ENCODE measurements at regions not wholly inside any gene's neighbourhood (a gene's known extent, or its start where the extent isn't known, plus 50 kb on each side); places are given as distances from the start of the nearest gene placed in this dataset.

- no peaks in the 10 kb centered on the region for H3F3A ChIP-seq (ENCODE audit: insufficient read depth, low read length, poor library complexity, severe bottlenecking)
- H3K4me2 ChIP-seq (ENCODE audit: low read length): no peak overlapping the region
- no peak overlapping the region for H2AFZ ChIP-seq (ENCODE audit: low read depth, low read length)
- TF ChIP-seq CTCF (IDR thresholded peaks at IDR 0.05; ENCODE audit: poor library complexity, severe bottlenecking) (no peak), POLR2AphosphoS5 (IDR thresholded peaks at IDR 0.05) (no peak), MXI1 (conservative IDR thresholded peaks at IDR 0.05; ENCODE audit: poor library complexity, severe bottlenecking) (no peak), TAF1 (IDR thresholded peaks at IDR 0.05; ENCODE audit: low read depth) (no peak), RAD21 (conservative IDR thresholded peaks at IDR 0.05) (no peak)
- H3K36me3 ChIP-seq (ENCODE audit: insufficient read depth, low read length): no peaks in the 10 kb centered on the region
- H3K4me3 ChIP-seq (ENCODE audit: low read length): no peak overlapping the region
- H4K20me1 ChIP-seq (ENCODE audit: insufficient read depth): no peaks in the 10 kb centered on the region
- H3K9me3 ChIP-seq (ENCODE audit: low read length): no peaks in the 10 kb centered on the region
- no peaks in the 10 kb centered on the region for H3K27me3 ChIP-seq (ENCODE audit: insufficient read depth, low read depth, low read length)
- no peaks in the 10 kb centered on the region for H3K9me2 ChIP-seq (ENCODE audit: insufficient read depth, low read length)
- H3K27ac ChIP-seq (ENCODE audit: low read length): no peak overlapping the region
- no peak overlapping the region for H3K9ac ChIP-seq (ENCODE audit: low read length)
- H3K79me2 ChIP-seq (replicated peaks; ENCODE audit: insufficient read depth, low read length): no peaks in the 10 kb centered on the region
Observed at GRCh38 chr16:60902114-60902513, 1134.1 kb downstream of the CDH8 start.

GRCh38 chr16:60882816-60883215, 1153.4 kb downstream of the CDH8 start:
- Histone ChIP-seq H3K79me2 (replicated peaks; ENCODE audit: insufficient read depth, low read length) (no peaks in the 10 kb centered on the region), H3K36me3 (ENCODE audit: insufficient read depth, low read length) (no peaks in the 10 kb centered on the region), H3K9ac (ENCODE audit: low read length) (no peak overlapping the region), H3K4me2 (ENCODE audit: low read length) (no peak overlapping the region), H3K9me3 (ENCODE audit: low read length) (no peaks in the 10 kb centered on the region), H4K20me1 (ENCODE audit: insufficient read depth) (no peaks in the 10 kb centered on the region), H3K4me3 (ENCODE audit: low read length) (no peak overlapping the region), H3K9me2 (ENCODE audit: insufficient read depth, low read length) (no peaks in the 10 kb centered on the region), H3K27me3 (ENCODE audit: insufficient read depth, low read depth, low read length) (no peaks in the 10 kb centered on the region), H3K27ac (ENCODE audit: low read length) (no peak overlapping the region), H2AFZ (ENCODE audit: low read depth, low read length) (no peak overlapping the region), H3F3A (ENCODE audit: insufficient read depth, low read length, poor library complexity, severe bottlenecking) (no peaks in the 10 kb centered on the region)
- TF ChIP-seq EP300 (conservative IDR thresholded peaks at IDR 0.05; ENCODE audit: poor library complexity, severe bottlenecking) (no peak), REST (IDR thresholded peaks at IDR 0.05; ENCODE audit: borderline replicate concordance) (no peak), EZH2 (IDR thresholded peaks at IDR 0.05; ENCODE audit: borderline replicate concordance, insufficient read depth, low read length, poor library complexity, severe bottlenecking) (no peak), TAF1 (IDR thresholded peaks at IDR 0.05; ENCODE audit: low read depth) (no peak), POLR2AphosphoS5 (IDR thresholded peaks at IDR 0.05) (no peak), RAD21 (conservative IDR thresholded peaks at IDR 0.05) (no peak), MXI1 (conservative IDR thresholded peaks at IDR 0.05; ENCODE audit: poor library complexity, severe bottlenecking) (no peak)

- Histone ChIP-seq H3K4me3 (ENCODE audit: low read length) (no peak overlapping the region), H3K9me2 (ENCODE audit: insufficient read depth, low read length) (no peaks in the 10 kb centered on the region), H3K36me3 (ENCODE audit: insufficient read depth, low read length) (no peaks in the 10 kb centered on the region), H3K27me3 (ENCODE audit: insufficient read depth, low read depth, low read length) (no peaks in the 10 kb centered on the region), H3K79me2 (replicated peaks; ENCODE audit: insufficient read depth, low read length) (no peaks in the 10 kb centered on the region), H3F3A (ENCODE audit: insufficient read depth, low read length, poor library complexity, severe bottlenecking) (no peaks in the 10 kb centered on the region), H4K20me1 (ENCODE audit: insufficient read depth) (no peaks in the 10 kb centered on the region), H3K9me3 (ENCODE audit: low read length) (no peaks in the 10 kb centered on the region), H3K27ac (ENCODE audit: low read length) (no peak overlapping the region), H2AFZ (ENCODE audit: low read depth, low read length) (no peak overlapping the region), H3K4me2 (ENCODE audit: low read length) (no peak overlapping the region), H3K9ac (ENCODE audit: low read length) (no peak overlapping the region)
- TF ChIP-seq POLR2AphosphoS5 (IDR thresholded peaks at IDR 0.05) (no peak), TAF1 (IDR thresholded peaks at IDR 0.05; ENCODE audit: low read depth) (no peak), EZH2 (IDR thresholded peaks at IDR 0.05; ENCODE audit: borderline replicate concordance, insufficient read depth, low read length, poor library complexity, severe bottlenecking) (no peak), REST (IDR thresholded peaks at IDR 0.05; ENCODE audit: borderline replicate concordance) (no peak), SMC3 (conservative IDR thresholded peaks at IDR 0.05; ENCODE audit: poor library complexity) (no peak), EP300 (conservative IDR thresholded peaks at IDR 0.05; ENCODE audit: poor library complexity, severe bottlenecking) (no peak), RAD21 (conservative IDR thresholded peaks at IDR 0.05) (no peak), CTCF (IDR thresholded peaks at IDR 0.05; ENCODE audit: poor library complexity, severe bottlenecking) (no peak), MXI1 (conservative IDR thresholded peaks at IDR 0.05; ENCODE audit: poor library complexity, severe bottlenecking) (no peak)
Observed at GRCh38 chr16:60852635-60853034, 1183.6 kb downstream of the CDH8 start.

Data from neural cell (in vitro differentiated cells).